A204.1 (cell line): ENCODE measurements at regions not wholly inside any gene's neighbourhood (a gene's known extent, or its start where the extent isn't known, plus 50 kb on each side); places are given as distances from the start of the nearest gene placed in this dataset.

Experiments
- FAIRE-seq: peaks from 2 replicates; lab custom pipeline; 2012; peaks lifted over from hg19 to GRCh38; lab: Jason Lieb, UNC

DNA sequence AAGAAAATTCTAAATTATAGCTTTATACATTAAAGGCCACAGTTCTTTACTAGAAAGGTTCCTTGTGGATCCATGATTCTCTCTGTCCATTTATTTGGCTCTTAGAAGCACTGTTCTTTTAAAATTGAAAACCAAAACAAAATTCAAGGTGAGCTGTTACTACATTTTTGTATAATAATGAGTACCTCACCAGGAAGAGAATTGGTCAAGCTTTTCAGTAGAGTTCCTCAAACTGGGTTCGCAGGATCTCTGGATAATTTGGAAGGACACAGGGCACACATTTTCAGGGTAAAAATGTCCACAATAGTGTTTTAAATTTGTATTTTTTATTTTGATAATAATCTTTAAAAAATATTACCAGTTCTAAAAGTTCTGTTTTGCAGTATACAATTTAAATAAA is 93.0 kb downstream of the PPP1R3A start:
- no peak for FAIRE-seq

DNA sequence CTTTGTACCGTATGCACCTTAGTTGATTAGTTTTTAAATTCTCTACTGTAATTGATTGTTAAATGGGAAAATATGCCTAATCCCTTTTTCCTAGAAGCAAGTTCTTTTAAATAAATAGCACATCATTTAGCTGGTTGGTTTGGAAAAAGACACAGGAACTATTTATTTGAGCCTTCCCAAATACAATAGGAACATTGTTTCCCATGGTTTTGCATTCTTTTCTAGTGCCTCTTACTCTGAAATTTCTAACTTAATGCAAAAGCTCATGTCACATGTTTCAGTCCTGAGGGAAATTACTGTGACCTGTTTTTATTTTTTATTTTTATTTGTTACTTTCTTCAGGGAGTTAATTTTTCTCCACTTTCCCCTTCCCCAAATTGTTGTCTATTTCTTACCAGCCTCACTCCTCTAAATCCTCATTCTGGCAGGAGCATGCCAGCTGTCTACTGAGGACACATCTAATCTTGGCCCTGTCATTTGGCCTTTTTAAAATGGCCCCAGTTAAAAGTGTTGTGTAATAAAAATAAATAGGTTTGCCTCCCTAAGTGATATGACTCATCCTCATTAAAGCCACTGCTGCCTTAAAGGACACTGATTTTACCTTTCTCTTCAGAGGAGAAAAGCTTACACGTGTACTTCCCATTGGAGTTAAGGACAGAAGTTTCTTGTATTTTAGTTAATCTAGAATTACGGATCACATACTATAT is 94.5 kb downstream of the PPP1R3A start:
- FAIRE-seq, result no peak

DNA sequence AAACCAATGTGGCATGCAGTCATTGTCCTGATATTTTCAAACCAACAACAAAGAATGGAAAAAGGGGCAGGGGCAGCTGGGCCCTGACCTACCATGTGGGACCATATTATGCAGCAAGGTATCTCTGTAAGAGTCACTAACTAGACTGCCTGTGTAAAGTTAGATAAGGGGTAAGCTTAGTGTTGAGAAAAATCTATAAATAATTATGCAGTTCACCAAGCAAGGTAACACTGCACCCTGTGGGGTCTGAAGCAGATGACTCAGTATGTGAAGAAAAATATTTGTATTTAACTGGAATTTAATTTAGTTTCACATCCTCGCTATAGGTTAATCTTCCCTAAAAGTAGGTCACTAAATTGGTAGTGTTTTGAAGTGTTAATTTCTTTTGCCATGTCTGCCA is 99.3 kb downstream of the PPP1R3A start:
- no peak for FAIRE-seq

DNA sequence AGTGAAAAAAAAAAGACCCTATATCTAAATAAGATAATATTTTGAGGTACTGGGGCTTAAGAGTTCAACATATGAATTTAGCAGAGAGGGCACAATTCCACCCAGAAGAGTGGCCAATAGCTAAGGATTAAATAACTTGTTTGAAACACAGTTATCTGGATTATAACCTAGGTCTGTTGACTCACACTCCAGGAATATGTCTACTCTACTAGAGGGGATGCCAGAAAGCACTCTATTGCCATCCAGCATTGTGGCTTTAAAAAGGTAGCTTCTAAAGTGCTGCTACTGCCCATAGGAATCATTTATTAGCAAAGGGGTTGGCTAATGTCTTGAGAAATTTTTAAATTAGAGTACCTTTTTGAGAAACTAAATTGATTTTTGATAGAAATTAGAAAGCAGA is 102.2 kb downstream of the PPP1R3A start:
- FAIRE-seq, result no peak

DNA sequence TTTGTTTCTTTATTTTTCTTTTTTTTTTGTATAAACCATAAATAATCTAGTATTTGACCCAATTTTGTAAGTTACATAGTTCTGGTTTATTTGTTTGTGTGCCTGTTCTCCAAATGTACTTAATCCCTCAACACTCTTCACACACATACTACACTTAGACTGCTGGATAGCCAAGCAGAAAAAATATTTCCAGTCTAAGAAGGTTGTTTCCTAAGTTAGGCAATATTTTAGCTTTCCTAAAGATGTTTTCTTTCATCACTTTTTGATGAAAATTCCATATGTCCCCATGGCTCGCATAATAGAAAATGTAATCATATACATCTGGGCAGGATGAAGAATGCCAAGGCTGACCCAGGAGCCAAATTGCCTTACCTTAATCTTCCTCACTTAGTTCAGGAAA is 105.3 kb downstream of the PPP1R3A start:
- no peak for FAIRE-seq

DNA sequence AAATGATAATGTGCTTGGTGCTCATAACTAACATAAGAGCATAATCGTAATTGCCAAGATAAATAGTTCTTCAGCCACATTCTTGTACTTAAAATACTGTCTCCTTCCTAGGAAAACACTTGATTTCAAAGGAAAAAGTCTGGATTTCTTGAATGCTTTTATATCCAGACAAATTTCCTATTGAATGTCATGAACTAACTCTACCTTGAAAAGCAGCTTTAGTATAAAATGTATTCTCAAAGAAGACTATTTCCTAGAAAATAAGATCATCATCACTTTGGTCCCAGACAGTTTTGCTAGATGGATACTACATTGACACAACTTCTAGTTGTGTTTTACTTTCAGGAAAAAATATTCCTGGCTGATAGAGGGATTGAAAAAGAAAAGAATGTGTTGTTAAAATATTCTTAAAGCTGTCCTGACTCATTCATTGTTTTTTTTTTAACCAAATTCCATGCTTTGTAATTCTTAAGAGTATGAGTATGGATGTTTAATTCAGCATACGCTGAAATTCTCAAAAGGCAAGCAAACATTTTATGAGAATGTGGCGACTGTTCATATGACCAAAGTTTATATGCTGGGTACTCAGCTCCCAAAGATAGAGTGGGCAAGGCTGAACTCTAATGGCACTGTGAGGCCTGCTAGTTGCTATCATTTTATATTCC is 106.1 kb downstream of the PPP1R3A start:
- FAIRE-seq, result no peak

DNA sequence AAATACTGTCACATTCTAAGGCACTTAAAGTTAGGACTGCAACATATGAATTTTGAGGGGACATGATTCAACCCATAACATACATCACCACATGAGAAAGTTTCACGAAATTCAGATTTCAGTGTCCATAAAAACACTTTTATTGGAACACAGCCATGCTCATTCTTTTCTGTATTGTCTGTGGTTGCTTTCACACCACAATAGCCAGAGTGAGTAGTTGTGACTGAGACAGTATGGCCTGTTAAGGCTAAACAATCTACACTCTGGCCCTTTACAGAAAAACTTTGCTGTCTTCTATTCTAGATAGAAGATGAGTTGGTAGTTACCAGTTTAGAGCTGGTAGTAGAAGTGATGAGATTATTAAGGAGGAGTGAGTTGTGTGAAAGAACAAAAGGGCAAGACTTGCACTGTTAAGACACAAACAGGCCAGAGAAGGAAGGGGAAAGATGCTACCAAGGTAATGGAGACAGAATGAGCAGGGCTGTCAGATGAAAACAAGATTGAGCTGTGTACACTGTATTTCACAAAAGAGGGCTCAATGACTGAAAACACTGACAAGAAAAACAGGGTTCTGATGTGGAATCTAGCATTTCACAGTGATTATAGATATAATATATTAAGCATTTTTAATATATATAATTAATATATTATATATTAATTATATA is 108.6 kb downstream of the PPP1R3A start:
- no peak for FAIRE-seq

DNA sequence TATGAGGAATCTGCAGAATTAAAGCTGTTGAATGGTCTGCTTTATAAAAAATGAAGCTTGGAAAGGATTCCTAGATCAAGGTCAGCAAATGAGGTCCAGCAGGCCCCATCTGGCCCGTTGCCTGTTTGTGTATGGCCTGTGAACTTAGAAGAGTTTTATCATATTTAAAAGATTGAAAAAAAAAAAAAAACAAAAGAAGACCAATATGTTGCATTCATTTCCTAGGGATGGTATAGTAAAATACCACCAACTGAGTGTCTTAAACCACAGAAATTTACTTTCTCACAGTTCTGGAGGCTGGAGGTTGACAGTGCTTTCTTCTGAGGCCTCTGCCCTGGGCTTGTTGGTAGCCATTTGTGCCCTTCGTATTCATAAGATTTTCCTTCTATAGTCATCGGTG is 109.2 kb downstream of the PPP1R3A start:
- FAIRE-seq, result no peak

DNA sequence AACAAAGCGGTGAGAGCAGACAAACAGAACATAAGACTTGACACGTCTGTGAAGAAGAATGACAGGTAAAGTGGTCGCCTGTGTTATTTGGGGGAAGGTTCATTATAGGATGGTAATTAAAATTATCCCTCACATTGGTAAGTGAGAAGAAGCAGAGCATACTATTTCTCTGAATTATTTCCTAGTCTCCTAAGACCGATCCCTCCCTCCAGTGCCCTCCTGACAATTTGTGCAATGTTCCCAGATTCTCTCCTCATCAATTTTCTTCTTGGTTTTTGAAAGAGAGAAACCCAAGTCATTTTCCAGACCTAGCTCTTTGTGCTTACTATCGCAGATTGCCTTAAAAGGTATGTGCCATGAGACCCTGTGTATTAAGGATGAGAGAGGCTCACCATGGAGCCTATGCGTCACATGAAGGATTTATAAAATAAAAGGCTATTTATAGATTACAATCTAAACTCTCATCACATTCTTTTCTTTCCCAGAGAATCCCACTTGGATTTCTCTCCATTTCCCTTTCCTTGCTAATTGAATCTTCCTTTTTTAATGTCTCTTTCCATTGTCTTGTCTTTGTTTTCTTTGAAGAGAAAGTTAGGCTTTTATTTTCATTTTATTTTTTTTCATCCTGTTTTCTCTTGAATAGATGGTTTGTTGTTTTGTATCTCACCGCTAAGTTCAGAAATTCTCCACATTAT is 112.0 kb downstream of the PPP1R3A start:
- FAIRE-seq, result no peak

DNA sequence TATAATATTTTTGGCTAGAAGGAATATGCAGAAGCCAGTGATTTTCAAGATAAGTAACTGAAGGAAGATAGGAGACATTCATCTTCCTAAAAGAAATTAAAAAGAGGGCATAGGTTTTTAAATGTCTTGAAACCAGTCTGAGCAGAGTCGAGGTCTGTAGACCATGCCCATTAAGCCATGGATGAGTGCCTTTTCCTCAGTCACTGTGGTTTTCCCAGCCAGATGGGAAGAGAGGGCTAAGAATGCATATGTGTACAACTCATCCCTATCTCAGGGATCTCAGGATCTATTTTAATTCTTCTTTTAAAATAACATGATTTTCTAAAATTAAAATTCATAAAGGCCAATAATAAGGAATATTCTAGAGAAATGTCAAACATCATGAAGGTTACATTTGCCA is 112.8 kb downstream of the PPP1R3A start:
- no peak for FAIRE-seq

DNA sequence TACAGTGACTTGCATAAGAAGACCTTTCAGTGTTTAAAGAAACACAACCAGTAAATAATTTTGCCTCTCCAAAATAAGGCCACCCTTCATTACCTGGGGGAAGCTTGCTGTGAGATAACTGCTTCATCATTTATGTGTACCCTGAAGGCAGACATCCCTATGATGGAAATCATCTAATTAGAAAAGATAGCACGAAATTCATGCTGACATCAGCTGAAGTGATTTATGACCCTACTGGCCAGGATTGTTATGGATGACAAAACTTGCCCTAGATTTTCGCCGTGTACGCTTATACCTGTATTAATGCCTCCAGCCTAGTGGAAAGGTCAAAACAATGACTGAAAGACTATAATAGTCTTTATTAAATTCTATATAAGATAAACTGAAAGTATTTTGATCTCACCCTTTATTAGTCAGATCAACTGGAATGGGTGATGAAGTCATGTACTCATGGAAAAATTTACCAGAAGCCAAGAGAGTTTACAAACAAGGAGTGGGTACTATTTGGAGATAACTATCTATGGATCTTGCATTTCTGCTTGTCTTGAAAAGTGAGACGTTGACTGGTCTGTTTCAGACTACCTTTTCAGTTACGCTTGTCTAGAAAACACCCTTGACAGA is 114.2 kb downstream of the PPP1R3A start:
- no peak for FAIRE-seq

DNA sequence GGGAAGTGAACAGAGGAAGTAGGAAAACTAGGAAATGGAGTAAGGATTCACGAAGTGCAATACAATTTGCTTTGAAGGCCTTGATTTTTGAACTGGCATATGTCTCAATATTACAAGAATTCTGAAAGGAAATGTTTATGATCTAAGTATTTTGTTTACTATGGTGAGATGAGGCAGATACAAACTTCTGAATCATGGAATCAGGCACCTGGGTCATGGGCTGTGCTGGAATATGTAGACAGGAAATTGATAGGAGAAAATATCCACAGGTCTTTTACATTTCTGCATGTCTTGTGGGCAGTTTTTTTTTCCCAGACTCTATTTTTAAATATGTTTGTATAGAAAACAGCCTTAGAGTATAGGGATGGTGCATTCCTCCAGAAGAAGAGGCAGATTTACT is 117.1 kb downstream of the PPP1R3A start:
- no peak for FAIRE-seq

DNA sequence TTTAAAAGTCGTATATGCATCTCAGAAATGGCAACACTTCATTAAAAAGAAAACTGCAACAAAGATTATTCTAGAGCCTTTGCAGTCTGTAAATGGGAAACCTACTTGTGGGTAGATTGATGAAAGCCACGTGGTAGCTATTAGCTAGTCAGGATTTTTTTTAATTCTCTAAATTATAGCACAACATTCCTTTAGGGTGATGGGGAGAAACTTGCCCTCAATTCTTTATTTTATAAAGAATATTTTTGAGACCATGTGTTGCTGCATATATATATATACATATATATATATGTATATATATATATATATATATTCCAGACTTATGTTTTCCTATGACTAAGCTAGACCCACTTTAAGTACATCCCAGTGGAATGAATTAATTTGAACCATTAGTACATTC is 118.0 kb downstream of the PPP1R3A start:
- no peak for FAIRE-seq

DNA sequence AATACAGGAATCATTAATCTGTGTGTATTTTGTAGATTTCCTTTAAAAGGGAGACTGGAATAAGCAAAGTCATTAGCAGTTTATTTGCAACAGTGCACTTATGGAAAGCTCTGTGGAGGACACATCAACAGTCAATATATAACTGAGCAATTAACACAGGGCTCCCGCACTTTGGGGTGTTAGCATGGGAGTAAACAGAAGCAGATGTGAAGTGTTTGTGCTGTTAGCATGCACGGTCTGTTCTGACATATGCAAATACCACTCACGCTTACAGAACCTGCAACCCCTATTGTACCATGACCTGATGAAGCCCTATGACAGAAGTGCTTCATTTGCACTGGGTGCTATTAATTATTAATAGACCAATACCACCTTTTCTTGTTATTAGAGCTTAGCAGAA is 118.9 kb downstream of the PPP1R3A start:
- FAIRE-seq, result no peak

DNA sequence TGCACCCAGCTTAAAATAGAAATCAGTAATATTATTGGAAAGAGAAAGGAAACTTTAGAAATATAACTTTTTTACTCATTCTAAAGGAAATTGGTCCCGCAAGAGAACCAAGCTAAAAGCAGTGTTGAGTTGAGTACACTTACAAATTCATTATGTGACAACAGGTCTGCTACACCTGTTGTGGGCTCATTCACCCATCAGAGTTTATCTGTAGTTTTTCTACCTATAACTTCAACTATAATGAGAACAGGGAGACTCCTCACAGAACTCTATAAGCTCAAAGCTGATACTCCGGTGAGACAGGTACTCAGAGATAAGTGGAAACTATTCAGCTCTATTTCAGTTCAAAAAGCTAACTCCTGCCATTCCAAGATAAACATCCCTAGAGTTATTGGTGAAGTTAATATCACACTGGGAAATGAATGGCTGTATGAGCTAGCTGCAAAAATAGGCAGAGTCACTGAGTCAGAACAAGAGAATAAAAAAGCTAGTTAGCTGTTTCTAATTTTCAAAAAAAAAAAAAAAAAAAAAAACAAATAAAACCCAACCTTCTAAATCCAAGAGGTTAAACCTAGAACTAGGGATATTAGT is 121.3 kb downstream of the PPP1R3A start:
- no peak for FAIRE-seq

DNA sequence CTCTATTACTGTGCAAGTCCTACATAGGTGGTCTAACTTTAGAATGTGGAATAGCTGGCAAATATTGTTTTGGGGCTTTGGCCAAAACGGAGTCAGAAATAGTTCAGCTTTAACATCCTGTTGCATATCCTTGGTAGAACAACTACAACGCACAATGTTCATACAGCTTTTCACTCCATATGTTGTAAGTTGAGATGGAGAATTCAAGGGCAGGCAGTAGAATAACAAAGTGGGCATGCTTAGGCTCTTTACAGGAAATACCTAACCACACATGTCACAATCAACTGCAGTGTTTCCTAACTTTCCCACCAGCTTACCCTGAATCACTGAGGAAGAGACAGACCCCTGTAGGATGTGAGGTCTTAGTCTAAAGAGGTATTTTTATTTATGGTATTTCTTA is 122.3 kb downstream of the PPP1R3A start:
- FAIRE-seq, result no peak

DNA sequence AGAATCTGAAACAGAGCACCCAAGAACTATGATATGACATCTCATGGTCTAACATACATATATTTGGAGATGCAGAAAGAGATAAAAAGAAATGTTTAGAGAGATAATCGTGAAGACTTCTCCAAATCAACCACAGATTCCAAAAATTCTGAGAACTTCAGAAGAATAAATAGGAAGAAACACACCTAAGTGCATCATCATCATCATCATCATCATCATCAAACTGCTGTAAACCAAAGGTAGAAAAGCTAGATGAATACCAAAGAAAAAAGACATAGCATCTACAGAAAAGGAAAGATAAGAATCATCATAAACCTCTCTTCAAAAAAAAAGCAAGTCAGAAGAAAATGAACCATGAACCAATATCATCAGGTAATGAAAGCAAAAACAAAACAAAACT is 124.2 kb downstream of the PPP1R3A start:
- no peak for FAIRE-seq

DNA sequence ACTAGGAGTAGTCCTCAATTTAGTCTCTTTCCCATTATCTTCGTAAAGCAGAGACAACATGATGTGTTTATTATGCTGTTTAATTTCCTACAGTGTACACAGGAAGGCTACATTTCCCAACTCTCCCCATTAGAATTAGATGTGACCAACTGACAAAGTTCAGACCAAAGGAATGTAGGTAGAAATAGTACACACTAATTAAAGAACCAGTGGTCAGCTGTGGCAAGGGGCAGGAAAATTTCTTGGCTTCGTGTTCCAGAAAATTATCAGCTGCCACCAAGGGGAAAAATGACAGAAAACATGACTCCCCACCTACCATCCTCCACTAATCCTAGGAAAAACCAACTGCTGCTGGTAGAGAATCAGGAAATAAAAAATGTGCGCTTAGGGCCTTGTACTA is 125.6 kb downstream of the PPP1R3A start:
- no peak for FAIRE-seq

DNA sequence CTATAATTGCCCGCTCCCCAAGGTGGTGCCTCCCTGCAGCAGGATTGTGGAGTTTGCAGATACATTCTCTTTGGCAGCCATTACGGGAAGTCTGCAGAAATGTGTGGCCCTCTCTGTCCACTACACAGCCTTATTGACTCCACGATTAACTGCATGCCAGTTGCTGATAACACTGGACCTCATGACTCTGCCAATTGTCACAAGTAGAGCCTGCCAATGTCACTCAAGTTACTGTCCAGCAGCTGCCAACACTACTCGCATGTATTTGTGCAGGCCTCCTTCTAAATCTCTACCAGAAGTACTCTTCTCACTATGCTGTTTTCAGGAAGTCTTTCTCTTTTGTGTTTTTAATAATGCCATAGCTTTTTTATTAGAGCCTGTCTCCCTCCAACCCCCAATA is 128.8 kb downstream of the PPP1R3A start:
- no peak for FAIRE-seq

DNA sequence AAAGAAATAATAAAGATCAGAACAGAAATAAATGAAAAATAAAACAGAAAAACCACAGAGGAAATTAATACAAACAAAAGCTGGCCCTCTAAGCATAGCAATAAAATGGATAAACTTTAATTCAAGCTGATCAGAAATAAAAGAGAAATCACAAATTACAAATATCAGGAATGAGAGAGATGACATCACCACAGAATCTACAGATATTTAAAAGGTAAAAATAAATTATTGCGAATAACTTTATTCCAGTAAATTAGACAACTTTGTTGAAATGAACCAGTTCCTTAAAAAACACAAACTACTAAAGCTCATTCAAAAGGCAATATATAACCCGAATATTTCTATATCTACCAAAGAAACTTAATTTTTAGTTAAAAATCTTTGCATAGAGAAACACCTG is 131.7 kb downstream of the PPP1R3A start:
- FAIRE-seq, result peak; percentile 67

DNA sequence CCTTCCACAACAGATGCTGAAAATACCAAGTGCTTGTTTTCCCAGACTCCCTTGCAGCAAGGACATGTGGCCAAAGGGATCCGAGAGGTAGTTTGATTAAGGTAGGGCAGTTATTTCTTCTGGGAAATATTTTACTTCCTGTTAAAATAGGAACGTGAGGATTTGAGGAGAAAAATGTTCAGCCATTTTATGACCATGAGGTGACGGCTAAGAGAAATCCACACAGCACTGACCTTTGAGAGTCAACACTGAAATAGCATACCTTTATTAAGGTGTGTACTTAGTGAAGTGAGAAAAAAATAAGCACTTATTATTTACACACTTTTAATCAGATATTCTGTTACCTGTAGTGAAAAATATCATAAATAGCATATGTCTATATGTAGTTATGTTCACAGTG is 133.9 kb downstream of the PPP1R3A start:
- FAIRE-seq, result peak; percentile 30

DNA sequence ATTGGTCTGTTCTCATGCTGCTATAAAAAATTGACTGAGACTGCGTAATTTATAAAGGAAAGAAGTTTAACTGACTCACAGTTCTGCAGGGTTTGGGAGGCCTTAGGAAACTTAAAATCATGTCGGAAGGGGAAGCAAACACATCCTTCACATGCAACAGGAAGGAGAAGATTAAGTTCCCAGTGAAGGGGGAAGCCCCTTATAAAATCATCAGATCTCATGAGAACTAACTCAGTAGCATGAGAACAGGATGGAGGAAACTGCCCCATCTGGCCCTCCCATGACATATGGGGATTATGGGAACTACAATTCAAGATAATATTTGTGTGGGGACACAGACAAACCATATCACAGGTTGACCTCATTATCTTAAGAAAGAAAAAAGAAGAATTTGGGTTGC is 134.5 kb downstream of the PPP1R3A start:
- no peak for FAIRE-seq
